ENCODE measurements at regions not wholly inside any gene's neighbourhood (a gene's known extent, or its start where the extent isn't known, plus 50 kb on each side); places are given as distances from the start of the nearest gene placed in this dataset.

DNA sequence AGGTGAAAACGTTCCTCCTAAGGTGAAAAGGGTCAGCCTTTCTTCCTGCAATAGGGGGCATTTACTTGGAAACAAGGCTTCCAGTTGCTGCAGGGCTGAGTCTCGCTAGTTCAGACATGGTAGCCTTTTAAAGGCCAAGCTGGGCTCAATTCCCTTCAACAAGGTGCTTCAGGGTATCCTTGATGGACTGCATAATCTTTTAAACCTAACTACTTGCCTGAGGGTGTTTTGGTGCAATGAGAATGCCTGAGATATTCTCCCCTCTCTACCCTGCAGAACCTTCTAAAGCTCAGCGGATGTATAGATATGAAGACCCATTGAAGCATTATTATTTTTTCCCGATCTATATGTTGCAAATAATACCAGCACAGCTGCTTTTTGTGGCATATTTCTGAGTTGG lies 416.1 kb downstream of the QKI start (continued):
- TF ChIP-seq, protein P1, sequence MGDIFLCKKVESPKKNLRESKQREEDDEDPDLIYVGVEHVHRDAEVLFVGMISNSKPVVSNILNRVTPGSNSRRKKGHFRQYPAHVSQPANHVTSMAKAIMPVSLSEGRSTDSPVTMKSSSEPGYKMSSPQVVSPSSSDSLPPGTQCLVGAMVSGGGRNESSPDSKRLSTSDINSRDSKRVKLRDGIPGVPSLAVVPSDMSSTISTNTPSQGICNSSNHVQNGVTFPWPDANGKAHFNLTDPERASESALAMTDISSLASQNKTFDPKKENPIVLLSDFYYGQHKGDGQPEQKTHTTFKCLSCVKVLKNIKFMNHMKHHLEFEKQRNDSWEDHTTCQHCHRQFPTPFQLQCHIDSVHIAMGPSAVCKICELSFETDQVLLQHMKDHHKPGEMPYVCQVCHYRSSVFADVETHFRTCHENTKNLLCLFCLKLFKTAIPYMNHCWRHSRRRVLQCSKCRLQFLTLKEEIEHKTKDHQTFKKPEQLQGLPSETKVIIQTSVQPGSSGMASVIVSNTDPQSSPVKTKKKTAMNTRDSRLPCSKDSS (IDR thresholded peaks at IDR 0.05; ENCODE audit: low read depth, partially characterized antibody), result no peak
- no peak for TF ChIP-seq SIN3A (IDR thresholded peaks at IDR 0.05; ENCODE audit: borderline replicate concordance in 2 of 2, control insufficient read depth in 1 of 2, low read depth in 2 of 2, low read length in 2 of 2)

DNA sequence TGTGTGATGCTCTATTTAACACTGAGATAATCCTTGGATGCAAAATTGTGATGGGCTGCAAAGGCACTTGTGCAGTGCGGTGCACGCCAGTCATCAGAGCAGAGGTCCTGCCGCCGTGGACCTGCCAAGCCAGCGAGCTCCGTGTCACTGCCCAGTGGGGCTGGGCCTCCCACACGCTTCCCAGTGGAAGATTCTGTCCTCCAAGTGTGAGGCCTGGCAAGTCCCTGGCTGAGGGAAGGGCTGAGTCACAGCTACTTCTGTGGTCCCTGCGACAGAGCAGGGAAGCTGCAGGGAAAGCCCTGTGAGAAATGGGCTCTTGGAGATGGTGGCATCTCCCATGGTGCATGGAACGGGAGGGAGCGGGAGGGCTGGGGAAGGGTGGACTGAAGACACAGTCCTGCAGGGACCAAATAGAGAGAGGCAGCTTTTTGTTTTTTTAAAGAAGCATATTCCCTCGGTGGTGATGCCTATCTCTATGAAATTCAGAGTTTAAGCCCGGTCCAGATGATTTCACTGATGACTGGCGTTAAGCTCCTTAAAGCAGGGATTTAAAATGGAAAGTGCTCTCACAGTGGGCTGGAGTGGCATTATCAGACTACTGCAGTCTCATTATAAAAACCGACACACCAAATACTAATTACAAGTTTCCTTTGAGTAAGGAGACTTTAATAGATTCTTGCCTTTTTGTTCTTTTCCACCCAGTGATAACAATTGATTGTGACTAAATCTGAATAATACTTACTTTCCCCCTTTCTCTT lies 413.7 kb downstream of the QKI start:
- H3K9ac ChIP-seq (ENCODE audit: insufficient read depth in 1 of 2, low read depth in 2 of 2, low read length in 2 of 2), result no peak overlapping the region; a peak in 1 of 4 replicates
- H3K27ac ChIP-seq (ENCODE audit: extremely low read depth, low read depth, low read length), result no peak overlapping the region
- in situ Hi-C loops (cut with MboI) (no loop called here), intact Hi-C loops (cut with micrococcal nuclease) (no loop called here)
- H3K9me1 ChIP-seq (ENCODE audit: control insufficient read depth, insufficient read depth, low read length), result no peaks in the 10 kb centered on the region
- H3K36me3 ChIP-seq (ENCODE audit: control insufficient read depth, insufficient read depth, low read length), result no peaks in the 10 kb centered on the region
- H3K9me3 ChIP-seq (replicated peaks; ENCODE audit: control insufficient read depth, insufficient read depth, low read depth, low read length), result no peaks in the 10 kb centered on the region
- H4K20me1 ChIP-seq (replicated peaks; ENCODE audit: control insufficient read depth, insufficient read depth, low read length), result no peaks in the 10 kb centered on the region
- FAIRE-seq, result no peak
- no peak overlapping the region for H3K4me2 ChIP-seq (ENCODE audit: insufficient read depth, low read length)
- no TSS peak for BruUV-seq (replicated peaks)
- no peak overlapping the region for H2AFZ ChIP-seq (ENCODE audit: low read depth, low read length)
- no peak overlapping the region for H3K4me3 ChIP-seq
- H3K27me3 ChIP-seq (ENCODE audit: control insufficient read depth in 2 of 2, insufficient read depth in 2 of 2, low read length in 2 of 2), result peaks cover 43 to 70% of the 10 kb centered on the region in 2 experiments
- H3K4me1 ChIP-seq (replicated peaks in 1 of 2; ENCODE audit: control insufficient read depth in 2 of 2, insufficient read depth in 2 of 2, low read length in 2 of 2), result no peaks in the 10 kb centered on the region; a peak in 1 of 5 replicates
- POLR2A ChIA-PET, result interaction anchor here (0.5 to 1.1 kb wide), 2 partner anchors 12 to 512 kb away, joined by 3 read pairs; no protein-coding TSS in a partner anchor
- ATAC-seq, result no peak
- WGBS (ENCODE audit: insufficient coverage, low coverage, missing lambda C conversion rate), result 4% methylated on average over 13 of the region's 14 CpGs
- no peaks in the 10 kb centered on the region for H3K79me2 ChIP-seq (ENCODE audit: control insufficient read depth, insufficient read depth, low read length)
- CTCF ChIA-PET (ENCODE audit: low intra/inter-chr PET ratio), result interaction anchor here (0.6 kb wide), 1 partner anchor 339 kb away, joined by 3 read pairs; no protein-coding TSS in a partner anchor
- DNase-seq (ENCODE audit: extremely low read depth in 1 of 4, low spot score in 3 of 4), result no peak
- no peak for TF ChIP-seq MEIS2 (IDR thresholded peaks at IDR 0.05; ENCODE audit: partially characterized antibody)
- TF ChIP-seq CEBPB (tag; IDR thresholded peaks at IDR 0.05), result no peak
- TF ChIP-seq, protein P2, sequence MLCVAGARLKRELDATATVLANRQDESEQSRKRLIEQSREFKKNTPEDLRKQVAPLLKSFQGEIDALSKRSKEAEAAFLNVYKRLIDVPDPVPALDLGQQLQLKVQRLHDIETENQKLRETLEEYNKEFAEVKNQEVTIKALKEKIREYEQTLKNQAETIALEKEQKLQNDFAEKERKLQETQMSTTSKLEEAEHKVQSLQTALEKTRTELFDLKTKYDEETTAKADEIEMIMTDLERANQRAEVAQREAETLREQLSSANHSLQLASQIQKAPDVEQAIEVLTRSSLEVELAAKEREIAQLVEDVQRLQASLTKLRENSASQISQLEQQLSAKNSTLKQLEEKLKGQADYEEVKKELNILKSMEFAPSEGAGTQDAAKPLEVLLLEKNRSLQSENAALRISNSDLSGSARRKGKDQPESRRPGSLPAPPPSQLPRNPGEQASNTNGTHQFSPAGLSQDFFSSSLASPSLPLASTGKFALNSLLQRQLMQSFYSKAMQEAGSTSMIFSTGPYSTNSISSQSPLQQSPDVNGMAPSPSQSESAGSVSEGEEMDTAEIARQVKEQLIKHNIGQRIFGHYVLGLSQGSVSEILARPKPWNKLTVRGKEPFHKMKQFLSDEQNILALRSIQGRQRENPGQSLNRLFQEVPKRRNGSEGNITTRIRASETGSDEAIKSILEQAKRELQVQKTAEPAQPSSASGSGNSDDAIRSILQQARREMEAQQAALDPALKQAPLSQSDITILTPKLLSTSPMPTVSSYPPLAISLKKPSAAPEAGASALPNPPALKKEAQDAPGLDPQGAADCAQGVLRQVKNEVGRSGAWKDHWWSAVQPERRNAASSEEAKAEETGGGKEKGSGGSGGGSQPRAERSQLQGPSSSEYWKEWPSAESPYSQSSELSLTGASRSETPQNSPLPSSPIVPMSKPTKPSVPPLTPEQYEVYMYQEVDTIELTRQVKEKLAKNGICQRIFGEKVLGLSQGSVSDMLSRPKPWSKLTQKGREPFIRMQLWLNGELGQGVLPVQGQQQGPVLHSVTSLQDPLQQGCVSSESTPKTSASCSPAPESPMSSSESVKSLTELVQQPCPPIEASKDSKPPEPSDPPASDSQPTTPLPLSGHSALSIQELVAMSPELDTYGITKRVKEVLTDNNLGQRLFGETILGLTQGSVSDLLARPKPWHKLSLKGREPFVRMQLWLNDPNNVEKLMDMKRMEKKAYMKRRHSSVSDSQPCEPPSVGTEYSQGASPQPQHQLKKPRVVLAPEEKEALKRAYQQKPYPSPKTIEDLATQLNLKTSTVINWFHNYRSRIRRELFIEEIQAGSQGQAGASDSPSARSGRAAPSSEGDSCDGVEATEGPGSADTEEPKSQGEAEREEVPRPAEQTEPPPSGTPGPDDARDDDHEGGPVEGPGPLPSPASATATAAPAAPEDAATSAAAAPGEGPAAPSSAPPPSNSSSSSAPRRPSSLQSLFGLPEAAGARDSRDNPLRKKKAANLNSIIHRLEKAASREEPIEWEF (CRISPR knock-in tag; IDR thresholded peaks at IDR 0.05), result no peak
- TF ChIP-seq MCM5 (IDR thresholded peaks at IDR 0.05; ENCODE audit: low read depth), result no peak
- TF ChIP-seq ZNF143 (CRISPR knock-in tag; IDR thresholded peaks at IDR 0.05), result no peak
- TF ChIP-seq PCBP2 (IDR thresholded peaks at IDR 0.05; ENCODE audit: low read depth, low read length, poor library complexity, severe bottlenecking), result no peak
- no peak for TF ChIP-seq HDAC1 (IDR thresholded peaks at IDR 0.05)
- TF ChIP-seq, protein P3, sequence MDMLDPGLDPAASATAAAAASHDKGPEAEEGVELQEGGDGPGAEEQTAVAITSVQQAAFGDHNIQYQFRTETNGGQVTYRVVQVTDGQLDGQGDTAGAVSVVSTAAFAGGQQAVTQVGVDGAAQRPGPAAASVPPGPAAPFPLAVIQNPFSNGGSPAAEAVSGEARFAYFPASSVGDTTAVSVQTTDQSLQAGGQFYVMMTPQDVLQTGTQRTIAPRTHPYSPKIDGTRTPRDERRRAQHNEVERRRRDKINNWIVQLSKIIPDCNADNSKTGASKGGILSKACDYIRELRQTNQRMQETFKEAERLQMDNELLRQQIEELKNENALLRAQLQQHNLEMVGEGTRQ (CRISPR knock-in tag; IDR thresholded peaks at IDR 0.05), result no peak
- TF ChIP-seq, protein P4, sequence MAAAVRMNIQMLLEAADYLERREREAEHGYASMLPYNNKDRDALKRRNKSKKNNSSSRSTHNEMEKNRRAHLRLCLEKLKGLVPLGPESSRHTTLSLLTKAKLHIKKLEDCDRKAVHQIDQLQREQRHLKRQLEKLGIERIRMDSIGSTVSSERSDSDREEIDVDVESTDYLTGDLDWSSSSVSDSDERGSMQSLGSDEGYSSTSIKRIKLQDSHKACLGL (CRISPR knock-in tag; IDR thresholded peaks at IDR 0.05; ENCODE audit: borderline replicate concordance, poor library complexity, severe bottlenecking), result no peak

Data from K562 (cell line).